HS-27A (cell line): ENCODE measurements at regions not wholly inside any gene's neighbourhood (a gene's known extent, or its start where the extent isn't known, plus 50 kb on each side); places are given as distances from the start of the nearest gene placed in this dataset.

Experiments used
- DNase-seq: peaks from one replicate; pipeline ENCODE4 v3.0.0-alpha.2; 2012; ENCODE audit warnings: low read depth, missing footprints

DNA sequence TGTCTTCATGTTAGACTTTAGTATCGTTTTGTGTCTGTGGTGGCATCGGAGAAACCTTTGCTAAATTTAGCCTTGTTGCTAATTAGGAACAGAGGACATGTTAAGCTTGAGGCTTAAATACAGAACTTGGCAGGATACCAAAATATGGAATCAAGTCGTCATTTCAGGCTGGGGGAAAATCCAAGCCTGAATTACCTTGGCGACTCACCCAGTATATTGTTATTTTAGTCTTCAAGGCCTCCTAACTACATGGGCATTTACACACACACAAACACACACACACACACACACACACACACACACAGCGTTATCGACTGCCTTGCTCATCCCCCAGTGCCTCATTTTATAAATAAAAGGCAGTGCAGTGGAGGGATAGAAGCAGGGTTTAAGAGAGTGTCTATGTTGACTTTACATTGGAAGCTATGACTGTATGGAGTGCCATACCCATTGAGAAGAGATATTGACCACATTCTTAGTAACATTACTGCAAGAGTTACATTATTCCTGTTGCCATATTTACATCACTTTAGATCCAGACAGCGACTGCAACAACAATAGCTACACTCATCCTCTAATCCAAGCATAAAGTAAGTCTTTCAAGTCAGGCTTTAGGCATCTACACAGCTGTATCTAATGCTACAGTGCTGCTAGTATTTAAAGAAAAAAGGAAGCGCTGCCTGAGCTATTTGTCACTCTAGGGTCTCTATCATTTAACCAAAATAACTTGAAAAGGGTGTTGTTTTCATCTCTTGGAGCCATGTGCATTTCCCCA, 210.8 kb upstream of the SEMA6D start:
- no peak for DNase-seq

DNA sequence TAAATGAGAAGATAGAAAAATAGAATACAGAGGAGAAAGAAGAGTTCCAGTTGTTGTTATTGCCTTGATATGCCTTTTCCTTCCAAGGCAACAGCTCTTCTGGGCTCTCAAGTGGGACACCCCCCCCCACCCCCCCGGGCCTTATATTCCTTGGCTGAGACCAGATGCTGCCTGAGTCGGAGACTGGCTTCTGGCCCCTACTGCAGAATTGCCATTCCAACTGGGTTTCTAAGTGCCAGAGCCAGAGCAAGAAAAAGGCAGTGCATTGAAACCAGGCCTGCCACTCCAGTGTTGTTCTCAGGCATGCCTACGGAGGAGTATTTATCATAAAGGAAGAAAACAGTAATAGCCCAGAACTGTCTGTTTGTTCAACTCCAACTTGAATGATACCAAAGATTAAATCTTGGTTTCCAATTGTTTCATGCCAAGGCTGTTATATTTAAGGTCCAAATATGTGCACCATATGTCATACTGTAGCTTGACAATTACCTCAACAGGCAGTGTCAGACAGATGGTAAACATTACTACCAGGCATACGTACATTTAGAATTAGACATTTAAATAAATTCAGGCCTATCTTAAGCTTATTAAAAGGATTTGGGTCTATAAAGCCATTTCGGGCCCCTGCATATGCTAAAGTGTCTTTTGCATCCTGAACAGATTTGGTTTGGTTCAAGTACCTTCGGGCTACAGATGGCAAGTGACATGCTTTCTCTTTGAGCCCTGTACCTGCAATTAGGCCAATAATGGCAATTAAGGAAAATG, 209.9 kb upstream of the SEMA6D start:
- no peak for DNase-seq

DNA sequence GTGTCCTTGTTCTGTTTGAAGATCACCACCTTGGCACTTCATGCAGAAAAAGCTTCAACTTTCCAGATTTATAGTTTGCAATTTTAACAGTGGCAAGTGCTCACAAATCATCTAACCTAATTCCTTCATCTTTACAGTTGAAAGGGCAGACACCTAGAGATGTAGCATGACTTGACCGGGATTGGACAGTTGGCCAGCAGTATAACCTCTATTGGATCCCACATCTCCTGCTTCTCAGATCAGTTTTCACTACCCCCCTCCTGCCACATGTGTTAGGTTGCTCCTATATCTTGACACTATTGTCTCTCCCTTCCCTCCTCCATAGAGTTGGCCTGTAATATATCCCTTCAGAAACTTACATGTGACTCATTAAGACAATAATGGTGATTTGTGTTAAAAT, 206.0 kb upstream of the SEMA6D start:
- no peak for DNase-seq

DNA sequence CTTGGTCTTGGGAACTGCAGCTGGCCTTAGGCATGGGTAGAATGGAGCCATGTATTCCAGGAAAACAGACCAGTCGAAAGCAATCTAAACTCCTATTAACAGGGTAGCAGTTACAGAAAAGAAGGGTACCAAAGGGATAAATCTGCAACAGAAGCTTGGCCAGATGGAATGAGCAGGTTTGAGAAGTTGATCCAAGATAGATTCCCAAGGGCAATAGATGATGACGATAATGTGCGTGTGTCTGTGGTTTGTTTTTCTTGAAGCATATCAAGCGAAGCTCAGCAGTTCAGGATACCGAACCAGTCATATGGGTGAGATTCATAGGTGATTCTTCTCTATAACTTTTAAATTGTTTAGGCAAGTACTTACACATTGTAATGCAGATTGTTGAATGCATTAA, 203.8 kb upstream of the SEMA6D start:
- no peak for DNase-seq

DNA sequence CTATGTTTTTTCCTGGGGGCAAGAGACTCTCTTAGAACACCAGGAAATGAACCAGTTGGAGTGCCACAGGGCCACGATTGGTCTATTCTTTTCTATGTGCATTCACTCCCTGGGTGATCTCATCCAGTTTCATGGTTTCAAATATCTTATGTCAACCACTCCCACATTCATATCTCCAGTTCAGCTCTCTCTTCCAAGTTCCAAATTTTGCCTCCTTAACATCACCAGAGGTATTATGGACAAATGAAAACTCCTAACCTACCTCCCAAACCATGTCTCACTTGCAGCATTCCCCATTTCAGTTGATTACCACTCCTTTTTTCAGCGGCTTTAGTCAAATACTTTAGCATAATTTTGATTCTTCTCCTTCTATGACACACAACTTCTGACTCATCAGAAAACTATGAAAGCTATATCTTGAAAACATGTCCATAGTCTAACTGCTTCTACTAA, 203.1 kb upstream of the SEMA6D start:
- DNase-seq, result peak; percentile 58

DNA sequence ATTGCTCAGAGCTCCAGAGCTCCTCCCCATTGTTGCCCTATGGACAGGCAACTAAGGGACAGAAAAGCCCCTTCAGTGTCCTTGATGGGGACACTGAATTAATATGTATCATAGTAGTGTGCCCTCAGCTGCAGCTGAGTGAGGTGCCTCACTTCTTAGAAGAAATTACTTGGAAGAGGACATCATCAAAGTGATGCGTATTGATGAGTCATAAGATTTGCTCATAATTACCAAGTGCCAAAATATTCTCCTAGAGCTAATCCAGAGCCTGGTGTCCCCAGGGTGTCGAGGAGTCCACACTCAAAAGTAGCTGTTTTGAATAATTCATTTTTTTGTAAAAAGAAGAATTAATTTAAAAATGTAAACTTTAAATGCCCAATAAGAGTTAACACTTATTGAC, 200.7 kb upstream of the SEMA6D start:
- DNase-seq, result no peak

DNA sequence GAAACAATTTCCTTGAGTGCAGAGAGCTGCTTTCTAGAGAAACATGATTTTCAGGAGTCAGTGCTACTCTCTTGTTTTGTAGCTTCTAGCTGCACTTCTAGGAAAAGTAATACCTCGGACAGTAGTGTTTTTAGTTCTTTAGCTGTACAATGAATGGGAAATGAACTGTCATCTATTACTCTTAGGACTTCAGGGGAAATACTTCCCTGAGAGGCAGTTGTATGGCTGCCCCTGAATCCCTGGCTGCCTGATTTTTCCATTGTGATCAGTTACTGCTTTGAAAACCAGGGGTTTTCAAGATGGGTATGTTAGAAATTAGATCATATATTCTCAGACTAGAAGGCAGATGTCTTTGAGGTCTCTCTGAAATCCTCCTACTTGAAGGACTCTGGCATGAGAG, 200.3 kb upstream of the SEMA6D start:
- no peak for DNase-seq

DNA sequence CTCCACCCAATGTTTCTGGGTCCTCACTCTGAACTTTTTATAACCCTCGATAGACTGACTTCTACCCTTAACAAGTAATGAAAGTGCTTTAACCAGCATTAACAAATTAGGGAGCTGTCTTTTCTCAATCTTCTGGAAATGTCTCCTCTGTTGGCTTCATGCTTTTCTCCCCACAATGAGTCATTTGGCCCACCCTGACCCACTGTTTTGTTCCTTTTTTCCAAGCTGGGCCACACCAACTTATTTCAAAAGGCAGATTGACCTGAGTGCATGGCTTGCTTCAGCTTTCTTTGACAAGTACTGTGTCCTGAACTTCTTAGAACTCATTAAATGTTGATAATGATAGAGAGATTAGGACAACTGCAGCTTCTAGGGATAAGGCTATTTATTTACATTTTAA, 199.6 kb upstream of the SEMA6D start:
- DNase-seq, result no peak

DNA sequence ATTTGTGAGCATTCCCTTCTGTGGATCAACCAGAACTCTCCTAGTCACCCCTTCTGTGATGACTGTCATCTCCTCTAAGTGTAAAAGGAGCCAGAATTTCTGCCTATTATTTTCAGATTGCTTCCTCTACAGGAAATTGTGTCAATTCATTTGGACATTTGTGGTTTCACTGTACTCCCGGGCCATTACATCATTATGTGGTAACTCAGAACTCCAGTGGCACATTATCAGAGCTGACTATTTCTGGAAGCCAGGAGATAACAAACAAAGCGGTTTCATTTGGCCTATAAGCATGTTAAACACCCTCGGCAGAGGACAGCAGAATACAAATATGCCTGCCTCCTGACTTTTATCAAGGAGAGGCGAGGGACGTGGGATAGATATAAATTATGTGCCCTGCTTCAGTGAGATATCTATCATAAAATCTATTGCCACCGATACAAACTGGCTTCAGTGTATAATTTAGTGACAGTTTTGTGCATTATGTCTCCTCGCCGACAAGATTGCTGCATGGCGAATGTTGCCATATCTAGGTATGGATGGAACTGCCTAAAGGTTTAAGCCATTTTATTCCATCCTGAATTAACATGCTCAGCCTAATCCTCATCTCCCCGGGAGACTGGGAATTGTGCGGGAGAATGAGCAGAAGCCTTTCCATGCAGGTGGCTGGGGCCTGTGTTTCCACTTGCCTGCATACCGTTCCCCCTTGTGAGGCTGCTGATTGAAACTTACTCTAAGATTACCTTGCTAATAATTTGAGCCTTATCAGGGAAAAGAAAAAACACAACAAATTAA, 193.4 kb upstream of the SEMA6D start:
- DNase-seq, result no peak

DNA sequence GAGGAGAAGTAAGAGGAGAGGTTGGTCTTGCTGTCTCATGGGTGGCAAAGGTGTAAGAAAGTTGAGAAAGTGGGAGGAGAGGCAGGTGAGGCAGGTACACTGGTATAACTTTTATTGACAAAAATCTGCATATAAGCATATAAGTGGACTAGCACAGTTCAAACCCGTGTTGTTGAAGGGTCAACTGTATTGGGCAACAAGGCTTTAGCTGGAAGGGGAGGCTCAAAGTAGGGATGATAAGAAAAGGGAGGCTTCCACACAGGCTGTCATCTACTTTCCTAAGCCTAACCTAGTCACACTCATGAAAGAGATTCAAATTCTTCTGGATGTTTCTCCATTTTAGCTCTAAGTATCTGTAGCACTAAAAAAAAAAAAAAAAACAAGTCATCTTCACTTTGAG, 188.1 kb upstream of the SEMA6D start:
- no peak for DNase-seq

DNA sequence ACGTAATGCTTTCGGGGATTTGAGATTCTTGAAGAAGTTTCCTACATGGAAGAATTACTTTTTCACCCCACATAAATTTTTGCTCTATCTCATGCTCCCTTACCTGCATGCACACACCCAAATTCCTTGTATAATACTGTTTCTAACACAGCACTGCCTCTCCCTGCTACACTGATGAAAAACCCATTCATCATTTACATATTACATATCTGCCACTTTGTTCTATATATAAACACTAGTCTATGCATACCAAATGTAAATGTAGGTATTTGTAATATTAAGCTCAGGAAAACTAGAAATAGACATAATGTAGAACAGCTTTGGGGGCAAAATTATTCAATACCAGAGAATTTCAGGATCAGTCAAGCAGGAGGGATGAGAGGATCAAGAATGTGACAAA, 182.6 kb upstream of the SEMA6D start:
- no peak for DNase-seq

DNA sequence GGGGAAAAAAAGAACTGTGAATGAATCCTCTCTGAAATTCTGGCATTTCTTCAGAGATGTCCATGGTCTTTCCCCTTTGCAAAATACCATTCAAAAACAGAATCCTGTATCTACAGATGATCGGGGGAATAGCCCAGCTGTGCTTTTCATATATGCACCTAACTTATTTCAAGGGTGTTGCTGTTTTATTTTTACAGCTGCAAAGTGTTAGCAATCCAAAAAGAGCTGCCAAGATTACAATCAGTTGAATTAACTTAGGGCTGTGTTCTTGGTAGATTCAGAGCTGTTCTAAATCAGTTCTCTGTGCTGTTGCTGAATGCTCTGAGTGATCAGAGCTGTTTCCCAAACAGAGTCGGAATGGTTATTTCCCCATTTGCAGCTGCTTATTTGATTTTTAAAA, 175.7 kb upstream of the SEMA6D start:
- DNase-seq, result no peak

DNA sequence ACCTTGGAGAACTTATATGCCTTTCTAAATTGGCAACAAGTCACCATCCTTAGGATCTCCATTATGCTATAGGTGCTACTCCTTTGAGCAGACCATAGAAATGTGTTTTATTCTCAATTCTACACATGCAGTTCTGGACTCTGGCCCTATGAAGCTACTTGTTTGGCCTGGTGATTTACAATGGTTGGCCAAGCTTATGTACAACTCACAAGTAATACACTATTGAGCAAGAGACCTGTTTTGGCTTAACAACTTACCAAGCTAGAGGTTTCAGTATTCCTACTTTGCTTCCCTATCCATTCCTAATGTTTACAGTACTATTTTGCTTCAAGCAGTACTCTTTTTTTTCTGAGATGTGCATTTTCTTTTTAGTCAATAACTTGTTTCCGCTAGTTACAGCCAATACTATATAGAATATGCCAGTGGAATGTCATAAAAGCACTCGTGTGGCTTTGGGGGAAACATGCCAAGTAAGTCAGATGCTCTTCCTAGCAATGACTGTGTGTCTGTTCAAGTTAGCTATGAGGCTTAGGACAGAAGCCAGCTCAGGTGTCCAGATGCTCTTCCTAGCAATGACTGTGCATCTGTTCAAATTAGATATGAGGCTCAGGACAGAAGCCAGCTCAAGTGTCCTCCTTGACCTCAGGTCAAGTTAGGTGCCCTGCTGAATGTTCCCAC, 174.9 kb upstream of the SEMA6D start:
- no peak for DNase-seq

DNA sequence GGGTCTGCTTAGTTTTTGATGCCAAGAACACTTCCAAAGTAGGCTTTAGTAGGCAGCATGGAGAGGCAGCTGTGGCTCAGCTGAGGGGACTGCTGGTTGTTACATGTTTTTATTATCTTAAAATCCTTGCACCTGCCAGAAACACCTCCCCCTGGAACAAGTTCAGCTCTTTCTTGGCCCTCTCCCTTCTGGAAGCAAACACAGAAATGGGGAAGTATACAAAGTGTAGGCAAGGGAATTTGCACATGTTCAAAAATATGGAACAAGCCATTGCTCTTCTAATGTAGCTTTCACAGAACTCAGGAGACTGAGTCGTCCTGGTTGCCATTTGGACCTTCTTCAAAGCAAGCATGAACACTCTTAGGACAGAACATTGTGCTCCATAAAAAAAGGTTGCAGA, 169.1 kb upstream of the SEMA6D start:
- DNase-seq, result no peak

DNA sequence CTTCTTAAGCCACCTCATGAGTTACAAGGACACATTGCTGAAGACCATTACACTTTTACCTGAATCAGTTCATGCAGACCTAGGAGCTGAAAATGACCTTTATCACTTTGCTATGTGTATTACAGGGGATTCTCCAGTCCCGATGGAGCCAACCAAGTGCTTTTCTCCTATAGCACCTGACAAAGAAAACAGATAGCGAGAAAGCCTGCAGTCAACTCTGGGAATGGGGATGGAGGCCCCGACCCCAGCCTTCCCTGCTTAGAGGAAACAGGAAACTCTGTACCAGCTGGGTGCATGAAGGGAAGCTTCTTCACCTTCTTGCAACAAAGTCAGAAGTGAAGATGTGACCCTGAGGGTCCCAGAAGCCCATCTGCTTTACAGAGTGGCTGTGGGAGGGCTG, 168.3 kb upstream of the SEMA6D start:
- no peak for DNase-seq

DNA sequence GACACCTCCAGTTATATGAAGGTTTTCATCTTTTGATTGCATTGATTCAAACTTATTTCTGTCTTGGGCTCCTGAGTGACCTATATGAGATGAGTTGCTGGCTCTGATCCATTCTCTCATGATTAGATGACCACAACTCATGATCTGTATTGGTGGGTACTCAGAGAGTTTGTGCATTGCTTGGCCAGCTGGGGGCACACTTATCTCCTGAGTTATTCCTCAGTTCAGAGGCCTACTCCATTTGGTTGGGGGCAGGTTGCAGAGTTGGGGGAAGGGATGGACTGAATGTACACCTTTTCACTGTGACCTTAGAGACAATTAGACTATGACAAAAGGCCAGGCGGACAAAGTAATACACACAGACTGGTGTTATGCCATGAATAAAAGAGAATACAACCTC, 166.2 kb upstream of the SEMA6D start:
- DNase-seq, result no peak

DNA sequence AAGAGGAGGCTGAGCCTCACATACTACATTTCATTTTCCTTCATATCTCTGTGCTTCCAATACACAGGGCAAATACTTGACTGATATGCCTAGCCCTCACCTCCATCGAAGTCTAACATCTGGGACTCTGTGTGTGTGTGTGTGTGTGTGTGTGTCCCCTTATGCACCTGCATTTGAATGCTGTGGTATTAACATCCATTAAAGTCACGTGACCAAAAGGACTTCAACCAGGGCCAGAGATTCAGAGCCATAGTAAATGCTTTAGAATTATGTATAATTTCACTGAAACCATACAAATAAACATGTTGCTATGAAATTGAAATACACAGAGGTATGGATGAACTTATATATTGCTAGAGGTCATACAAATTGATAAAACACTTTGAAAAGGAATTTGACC, 165.8 kb upstream of the SEMA6D start:
- no peak for DNase-seq

DNA sequence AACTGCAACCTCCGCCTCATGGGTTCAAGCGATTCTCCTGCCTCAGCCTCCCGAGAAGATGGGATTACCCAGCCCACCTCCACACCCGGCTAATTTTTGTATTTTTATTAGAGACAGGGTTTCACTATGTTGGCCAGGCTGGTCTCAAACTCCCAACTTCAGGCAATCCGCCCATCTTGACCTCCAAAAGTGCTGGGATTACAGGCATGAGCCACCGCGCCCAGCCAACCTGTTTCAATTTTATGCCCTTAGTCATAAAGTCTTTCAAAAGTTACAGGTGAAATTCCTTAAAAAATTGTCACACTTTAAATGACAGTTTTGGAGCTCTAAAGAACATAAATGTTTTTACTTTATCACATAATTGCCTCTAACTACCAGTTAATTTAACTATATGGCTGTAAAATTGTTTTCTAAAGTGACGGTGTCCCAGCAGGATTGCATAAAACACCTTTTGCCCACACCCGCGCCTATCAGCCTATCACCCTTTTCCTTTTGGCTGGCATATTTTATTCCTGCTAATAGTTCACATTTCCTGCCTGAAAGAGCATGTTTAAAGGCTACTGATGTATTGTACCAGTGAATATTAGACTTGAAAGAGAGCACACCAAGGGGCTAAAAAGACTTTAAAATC, 164.2 kb upstream of the SEMA6D start:
- DNase-seq, result no peak

DNA sequence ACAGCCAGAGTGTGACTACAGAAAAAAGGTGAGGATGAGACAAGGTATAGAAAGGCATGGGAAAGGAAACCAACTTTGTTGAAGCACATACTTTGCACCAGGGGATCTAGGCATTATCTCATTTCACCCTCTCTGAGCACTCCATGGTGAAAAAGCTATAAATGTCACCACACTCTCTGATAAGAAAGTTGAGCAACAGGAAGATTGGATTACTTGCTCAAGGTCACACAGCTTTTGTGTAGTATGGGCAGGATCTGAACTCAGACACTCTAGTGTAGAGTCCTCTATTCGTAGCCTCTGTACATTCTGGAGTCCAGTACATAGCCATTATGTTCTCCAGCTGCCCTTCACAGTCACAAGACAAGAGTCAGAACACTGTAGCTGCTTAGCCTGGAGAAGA, 163.4 kb upstream of the SEMA6D start:
- DNase-seq, result no peak

DNA sequence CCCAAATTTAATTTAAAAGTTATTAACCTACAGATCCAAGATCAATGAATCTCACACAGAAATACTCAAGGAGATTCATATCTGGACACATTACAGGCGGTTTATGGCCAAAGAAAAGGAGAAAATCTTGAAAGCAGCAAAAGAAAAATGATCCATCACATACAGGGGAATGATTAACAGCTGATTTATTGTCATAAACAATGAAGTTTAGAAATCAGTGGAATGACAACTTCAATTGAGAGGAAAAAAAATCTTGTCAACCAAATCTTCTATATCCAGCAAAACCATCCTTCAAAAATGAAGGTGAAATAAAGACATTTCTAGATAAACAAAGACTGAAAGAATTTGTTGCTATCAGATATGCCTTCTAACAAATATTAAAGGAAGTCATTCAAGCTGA, 156.2 kb upstream of the SEMA6D start:
- DNase-seq, result no peak

DNA sequence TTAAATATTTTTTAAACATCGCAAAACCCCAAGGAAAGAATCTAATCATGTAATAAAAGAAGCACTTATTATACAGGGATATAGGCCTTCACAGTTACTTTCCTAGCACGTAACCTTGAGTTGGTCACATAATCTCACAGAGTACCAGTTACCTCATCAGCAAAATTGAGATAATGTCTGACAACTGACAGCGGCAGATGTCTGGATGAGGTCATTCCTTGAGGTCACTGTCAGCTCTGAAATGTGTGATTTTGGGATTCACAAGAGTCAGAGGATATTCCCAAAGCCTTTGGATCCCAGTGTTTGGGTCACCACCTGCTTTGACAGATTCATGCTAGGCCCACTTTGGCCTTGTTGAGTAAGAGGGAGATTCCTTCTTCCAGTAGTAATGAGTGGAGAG, 151.4 kb upstream of the SEMA6D start:
- DNase-seq, result no peak

DNA sequence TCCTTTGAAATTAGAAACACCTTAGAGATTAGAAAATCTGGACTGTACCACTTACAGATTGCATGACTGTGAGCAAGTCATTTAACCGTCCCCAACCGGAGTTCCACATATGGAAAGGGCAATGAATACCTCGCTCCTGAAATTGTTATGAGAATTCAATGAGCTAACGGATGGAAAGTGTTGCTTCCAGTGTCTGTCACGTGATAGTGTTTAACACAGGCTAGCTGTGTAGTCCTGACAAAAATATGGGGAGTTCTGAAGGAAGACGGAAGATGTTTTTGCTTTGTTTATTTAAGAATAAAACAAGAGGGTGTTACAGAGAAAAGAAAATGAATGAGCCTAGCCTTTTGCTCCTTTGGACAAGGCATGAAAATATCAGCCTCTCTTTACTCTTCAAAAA, 150.7 kb upstream of the SEMA6D start:
- DNase-seq, result no peak
